Mucosa of descending colon (tissue), 3 donors: ENCODE measurements at regions not wholly inside any gene's neighbourhood (a gene's known extent, or its start where the extent isn't known, plus 50 kb on each side); places are given as distances from the start of the nearest gene placed in this dataset.

Experiments
- ATAC-seq: fragments of 200-7000 bp; cut with Tn5 transposase; one replicate; pipeline ENCODE4 v1.9.1; 2020; ENCODE audit warnings: mild to moderate bottlenecking, moderate library complexity
- DNase-seq, 3 donors: peaks; one replicate each; pipeline ENCODE4 v3.0.0-alpha.2; 2020
- H3K36me3 ChIP-seq: fragments of 200-600 bp; one replicate; pipeline ENCODE4 v1.8.0; 2021; ENCODE audit warnings: low read depth, mild to moderate bottlenecking
- H3K4me1 ChIP-seq: fragments of 200-600 bp; one replicate; pipeline ENCODE4 v1.8.0; 2021; ENCODE audit warnings: low read depth, mild to moderate bottlenecking
- H3K4me3 ChIP-seq: fragments of 200-600 bp; one replicate; pipeline ENCODE4 v1.8.0; 2021; ENCODE audit warnings: mild to moderate bottlenecking
- H3K9me3 ChIP-seq: fragments of 200-600 bp; one replicate; pipeline ENCODE4 v1.8.0; 2021; ENCODE audit warnings: mild to moderate bottlenecking
- intact Hi-C, 2 donors: fragments of 100-400 bp; cut with DNase I in 1 of 2; cut with micrococcal nuclease in 1 of 2; formaldehyde crosslinking; loops; one replicate each; pipeline versions ENCODE4 v1.11.0 to v1.11.1; 2022; cut with DNase I, micrococcal nuclease
- TF ChIP-seq, protein P1 (sequence below): fragments of 200-600 bp; IDR thresholded peaks from one replicate; pipeline ENCODE4 v1.8.0; 2022; ENCODE audit warnings: antibody characterized with exemption, mild to moderate bottlenecking
- donor health status: DM: no; HTN: no; CAD: no; lungs with moderate emphysema.
- donor health status: DM: no; HTN: no; CAD: no.
- donor health status: DM: no; HTN: yes; CAD: no.

DNA sequence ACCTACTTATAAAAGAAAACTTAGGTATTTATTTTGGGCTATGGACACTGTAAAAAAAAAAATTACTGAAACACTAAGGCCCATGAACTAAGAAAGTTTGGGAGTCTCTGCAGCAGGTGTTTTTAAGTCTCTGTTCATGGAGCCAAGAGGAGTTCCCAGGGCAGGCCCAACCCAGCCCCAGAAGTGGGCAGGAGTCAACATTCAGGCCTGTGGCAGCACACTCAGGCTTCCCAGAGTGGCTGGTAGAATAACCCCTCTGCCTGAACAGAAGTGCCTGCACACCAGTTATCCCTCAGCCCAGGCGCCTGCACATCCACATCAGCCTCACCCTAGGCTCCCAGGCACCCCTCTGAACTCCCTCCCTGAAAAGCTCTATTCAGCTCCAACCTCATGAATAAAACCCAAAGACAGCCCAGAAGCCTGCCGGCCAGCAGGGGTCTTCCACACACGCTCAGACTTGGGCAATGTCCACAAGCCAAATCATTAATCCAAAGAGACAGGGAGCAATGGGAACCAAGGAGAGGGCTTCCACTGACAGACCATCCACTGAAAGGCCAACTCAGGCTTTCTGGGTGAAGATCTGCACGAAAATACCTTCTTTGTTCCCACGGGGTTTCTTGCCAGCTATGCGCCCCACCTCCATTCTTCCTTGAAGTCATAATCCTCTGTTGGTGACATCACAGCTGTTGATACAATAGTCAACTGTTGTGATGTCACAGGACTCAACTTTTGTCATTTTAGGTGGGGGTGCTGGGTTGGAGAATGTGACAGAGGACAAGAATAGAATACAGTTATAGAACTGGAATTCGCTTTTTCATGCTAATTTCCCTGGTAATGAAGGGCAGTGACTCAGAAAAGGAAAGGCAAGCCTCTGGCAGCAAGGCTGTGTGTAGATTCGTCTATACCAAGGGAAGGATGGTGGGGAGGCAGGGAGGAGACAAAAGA, 83.7 kb downstream of the RPL27A start:
- no peak for DNase-seq
- no peaks in the 10 kb centered on the region for H3K9me3 ChIP-seq
- no peaks in the 10 kb centered on the region for H3K36me3 ChIP-seq
- H3K4me1 ChIP-seq: no peaks in the 10 kb centered on the region
- no peak for ATAC-seq
- TF ChIP-seq, protein P1, sequence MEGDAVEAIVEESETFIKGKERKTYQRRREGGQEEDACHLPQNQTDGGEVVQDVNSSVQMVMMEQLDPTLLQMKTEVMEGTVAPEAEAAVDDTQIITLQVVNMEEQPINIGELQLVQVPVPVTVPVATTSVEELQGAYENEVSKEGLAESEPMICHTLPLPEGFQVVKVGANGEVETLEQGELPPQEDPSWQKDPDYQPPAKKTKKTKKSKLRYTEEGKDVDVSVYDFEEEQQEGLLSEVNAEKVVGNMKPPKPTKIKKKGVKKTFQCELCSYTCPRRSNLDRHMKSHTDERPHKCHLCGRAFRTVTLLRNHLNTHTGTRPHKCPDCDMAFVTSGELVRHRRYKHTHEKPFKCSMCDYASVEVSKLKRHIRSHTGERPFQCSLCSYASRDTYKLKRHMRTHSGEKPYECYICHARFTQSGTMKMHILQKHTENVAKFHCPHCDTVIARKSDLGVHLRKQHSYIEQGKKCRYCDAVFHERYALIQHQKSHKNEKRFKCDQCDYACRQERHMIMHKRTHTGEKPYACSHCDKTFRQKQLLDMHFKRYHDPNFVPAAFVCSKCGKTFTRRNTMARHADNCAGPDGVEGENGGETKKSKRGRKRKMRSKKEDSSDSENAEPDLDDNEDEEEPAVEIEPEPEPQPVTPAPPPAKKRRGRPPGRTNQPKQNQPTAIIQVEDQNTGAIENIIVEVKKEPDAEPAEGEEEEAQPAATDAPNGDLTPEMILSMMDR: no peak
- intact Hi-C loops: no loop called here
- no peak overlapping the region for H3K4me3 ChIP-seq

- Histone ChIP-seq H3K4me3 (no peak overlapping the region), H3K9me3 (no peaks in the 10 kb centered on the region), H3K36me3 (no peaks in the 10 kb centered on the region), H3K4me1 (no peaks in the 10 kb centered on the region)
- DNase-seq: no peak
- no peak for ATAC-seq
- intact Hi-C loops: no loop called here
- TF ChIP-seq, protein P1: no peak
Measured at GRCh38 chr11:8766988-8767374, 84.4 kb downstream of the RPL27A start.

GRCh38 chr11:8767466-8768142, 85.0 kb downstream of the RPL27A start:
- no peaks in the 10 kb centered on the region for H3K9me3 ChIP-seq
- intact Hi-C loops: no loop called here
- H3K4me3 ChIP-seq: no peak overlapping the region
- TF ChIP-seq, protein P1: no peak
- no peaks in the 10 kb centered on the region for H3K36me3 ChIP-seq
- H3K4me1 ChIP-seq: no peaks in the 10 kb centered on the region
- DNase-seq: no peak
- ATAC-seq: peak; percentile 39

- ATAC-seq: peak; percentile 64
- TF ChIP-seq, protein P1: no peak
- no peak for DNase-seq
Measured at GRCh38 chr11:8768625-8769333, 86.2 kb downstream of the RPL27A start.

DNA sequence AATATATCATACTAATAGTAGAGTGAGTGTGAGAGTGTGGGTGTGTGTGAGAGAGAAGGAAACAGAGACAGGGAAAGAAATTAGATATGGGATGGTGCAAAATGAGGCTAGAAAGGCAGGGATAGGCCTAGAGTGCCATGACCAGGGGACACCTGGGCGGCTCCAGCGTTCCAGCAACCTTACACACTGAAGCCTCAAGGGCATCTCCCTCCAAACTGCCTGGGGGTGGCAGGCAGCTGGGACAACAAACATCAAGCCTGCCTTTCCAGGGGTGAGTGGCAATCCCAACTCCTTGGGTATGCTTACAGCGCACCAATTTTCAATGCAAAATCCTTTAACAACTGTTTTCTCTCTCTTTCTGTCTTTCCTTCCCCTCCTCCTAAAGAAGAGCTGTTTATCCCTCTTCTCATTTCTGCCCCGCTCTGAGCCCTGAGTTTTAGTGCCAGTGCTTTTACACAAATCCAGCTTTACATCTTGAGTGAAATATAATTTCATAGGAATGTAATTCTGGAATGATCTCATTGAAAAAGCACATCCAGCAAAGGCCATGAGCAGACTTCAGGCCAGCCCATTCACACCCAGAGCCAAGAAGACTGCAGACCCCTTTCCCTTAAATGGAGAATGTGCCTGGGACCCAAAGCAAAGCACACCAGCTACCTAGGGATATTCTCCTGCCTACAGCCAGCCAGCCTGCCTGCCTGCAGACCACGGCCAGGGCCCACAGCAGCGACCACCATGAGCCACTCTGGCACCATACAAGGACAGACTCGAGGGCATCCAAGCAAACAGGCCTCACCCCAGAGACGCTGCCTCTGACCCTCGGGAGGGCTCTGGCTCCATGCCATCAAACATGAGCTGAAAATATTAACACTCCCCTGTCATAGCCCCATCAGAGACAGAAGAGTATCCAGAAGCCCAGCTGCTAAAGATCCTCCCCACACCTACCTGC, 90.3 kb downstream of the RPL27A start:
- no peaks in the 10 kb centered on the region for H3K9me3 ChIP-seq

More at GRCh38 chr11:8768625-8769333, 86.2 kb downstream of the RPL27A start:
- H3K9me3 ChIP-seq: no peaks in the 10 kb centered on the region
- H3K4me1 ChIP-seq: peaks cover 4% of the 10 kb centered on the region
- no peaks in the 10 kb centered on the region for H3K36me3 ChIP-seq
- intact Hi-C loops: no loop called here
- H3K4me3 ChIP-seq: no peak overlapping the region

More for the DNA sequence above, 90.3 kb downstream of the RPL27A start:
- no peaks in the 10 kb centered on the region for H3K36me3 ChIP-seq
- TF ChIP-seq, protein P1: no peak
- DNase-seq (no peak), ATAC-seq (no peak)
- H3K4me3 ChIP-seq: no peak overlapping the region
- peaks cover 9% of the 10 kb centered on the region for H3K4me1 ChIP-seq
- intact Hi-C loops: no loop called here
